ENCODE measurements at regions not wholly inside any gene's neighbourhood (a gene's known extent, or its start where the extent isn't known, plus 50 kb on each side); places are given as distances from the start of the nearest gene placed in this dataset.

- no peak overlapping the region for H3K4me3 ChIP-seq
- H3K27ac ChIP-seq, result no peak overlapping the region
These were observed 614.7 kb upstream of the TMEM132C start for GRCh38 chr12:127652281-127652680.

GRCh38 chr12:127654383-127654985, 612.5 kb upstream of the TMEM132C start:
- Histone ChIP-seq H3K27ac (no peak overlapping the region), H3K4me3 (no peak overlapping the region)

- H3K27ac ChIP-seq, result peak overlapping the region in 3 of 21 experiments; percentile 29 to 75 (median 55)
These were observed 611.3 kb upstream of the TMEM132C start for GRCh38 chr12:127655691-127656090.

DNA sequence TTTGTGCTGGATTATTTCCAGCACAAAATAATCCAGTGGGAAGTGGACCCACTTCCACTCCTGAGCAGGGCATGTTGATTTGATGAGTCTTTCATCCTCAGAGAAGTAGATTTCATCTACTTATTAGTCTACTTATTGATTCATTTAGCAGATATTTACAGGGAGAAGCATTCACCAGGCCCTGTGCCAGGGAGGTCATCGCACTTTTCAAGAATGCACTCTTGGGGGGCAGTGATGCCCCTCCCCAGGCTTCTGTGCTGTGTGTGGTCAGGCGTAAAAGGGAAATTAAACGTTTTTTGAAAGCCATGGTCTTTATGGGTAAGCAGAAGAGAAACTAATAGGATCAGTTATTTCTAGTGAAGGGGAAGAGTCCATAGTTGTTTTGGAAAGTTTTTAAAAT, 610.7 kb upstream of the TMEM132C start:
- peak overlapping the region in 4 of 21 experiments; percentile 29 to 75 (median 44) for H3K27ac ChIP-seq
- H3K4me3 ChIP-seq, result no peak overlapping the region

More at GRCh38 chr12:127655691-127656090, 611.3 kb upstream of the TMEM132C start:
- no peak overlapping the region for H3K4me3 ChIP-seq

DNA sequence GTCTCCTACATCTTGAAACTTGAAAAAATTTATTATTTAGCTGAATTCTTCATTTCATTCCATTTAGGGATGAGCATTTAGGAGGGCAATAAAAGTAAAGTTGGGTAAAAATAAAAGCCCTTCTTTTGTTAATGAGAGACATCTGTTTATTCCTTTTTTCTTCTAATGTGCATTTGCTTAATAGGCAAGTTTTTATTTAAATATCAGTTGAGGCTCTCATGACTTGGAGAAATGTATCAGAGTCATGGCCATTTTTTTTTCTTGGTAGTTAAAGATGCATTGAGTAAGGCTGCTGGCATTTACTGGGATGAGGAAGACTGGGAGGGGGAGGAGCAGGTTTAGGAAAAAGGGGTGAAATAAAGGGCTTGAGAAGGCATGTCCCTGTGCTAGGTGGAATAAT, 609.9 kb upstream of the TMEM132C start:
- peak overlapping the region in 6 of 21 experiments; percentile 13 to 75 (median 44) for H3K27ac ChIP-seq

GRCh38 chr12:127660961-127661360, 606.0 kb upstream of the TMEM132C start:
- Histone ChIP-seq H3K4me3 (no peak overlapping the region), H3K27ac (no peak overlapping the region)

More for the DNA sequence above, 609.9 kb upstream of the TMEM132C start:
- no peak overlapping the region for H3K4me3 ChIP-seq

DNA sequence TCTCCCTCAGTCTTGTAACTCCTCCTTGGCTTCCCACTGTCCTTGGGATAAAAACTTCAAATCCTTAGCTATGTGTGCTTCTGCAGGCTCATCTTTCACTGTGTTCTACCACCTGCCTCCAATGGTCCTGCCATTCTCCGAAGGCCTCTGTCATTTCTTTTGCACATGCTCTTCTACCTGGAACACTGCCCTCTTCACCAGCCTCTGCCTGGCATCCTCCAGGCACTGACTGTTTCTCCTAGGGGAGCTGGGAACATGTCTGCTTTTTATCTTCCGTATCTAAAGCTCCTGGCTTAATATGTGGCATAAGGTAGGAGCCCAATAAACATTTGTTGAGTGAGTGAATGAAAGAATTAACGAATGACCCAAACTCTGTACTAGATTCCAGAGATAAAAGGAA, 603.3 kb upstream of the TMEM132C start:
- no peak overlapping the region for H3K27ac ChIP-seq
- H3K4me3 ChIP-seq, result no peak overlapping the region

DNA sequence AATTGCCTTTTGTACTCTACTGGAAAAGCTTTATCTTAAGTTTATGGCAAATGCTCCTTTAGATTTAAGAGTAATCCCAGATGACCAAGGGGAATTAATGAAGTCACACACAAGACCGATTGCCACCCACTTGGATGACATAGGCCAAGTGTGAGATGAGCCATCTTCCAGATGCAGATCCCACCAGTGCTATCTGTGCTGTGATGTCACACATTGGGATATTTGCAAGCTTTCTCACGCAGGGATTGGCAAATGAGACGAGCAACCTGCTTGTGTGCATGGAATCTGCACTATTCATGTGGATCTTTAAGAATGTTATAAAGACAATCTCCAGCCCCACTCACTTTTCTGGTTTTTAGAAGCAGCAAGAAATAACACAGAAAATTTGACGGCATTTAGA, 602.1 kb upstream of the TMEM132C start:
- Histone ChIP-seq H3K27ac (peak overlapping the region in 1 of 21 experiments; percentile 33), H3K4me3 (no peak overlapping the region)

- H3K4me3 ChIP-seq, result no peak overlapping the region
These were observed 599.8 kb upstream of the TMEM132C start for GRCh38 chr12:127667131-127667685.

GRCh38 chr12:127670294-127670693, 596.7 kb upstream of the TMEM132C start:
- Histone ChIP-seq H3K4me3 (no peak overlapping the region), H3K27ac (no peak overlapping the region)

More at GRCh38 chr12:127667131-127667685, 599.8 kb upstream of the TMEM132C start:
- no peak overlapping the region for H3K27ac ChIP-seq

DNA sequence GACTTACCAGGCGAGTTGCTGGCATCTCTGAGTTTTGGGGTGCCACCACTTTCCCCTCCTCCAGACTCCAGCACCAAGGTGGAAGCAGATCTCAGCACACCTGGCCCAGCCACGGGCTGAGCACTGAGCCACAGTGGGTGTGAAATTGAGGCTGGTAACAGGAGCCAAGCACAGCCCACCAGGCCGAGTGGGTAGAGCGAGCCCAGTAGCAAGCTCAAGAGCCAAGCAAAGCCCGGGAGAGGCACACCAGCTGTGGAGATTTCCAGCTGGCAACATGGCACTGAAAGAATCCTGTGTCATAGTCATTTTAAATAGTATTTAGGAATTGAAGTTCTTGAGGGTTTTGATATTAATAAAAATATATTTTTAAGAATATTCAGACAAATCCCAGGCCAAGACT, 596.2 kb upstream of the TMEM132C start:
- Histone ChIP-seq H3K27ac (no peak overlapping the region), H3K4me3 (no peak overlapping the region)

DNA sequence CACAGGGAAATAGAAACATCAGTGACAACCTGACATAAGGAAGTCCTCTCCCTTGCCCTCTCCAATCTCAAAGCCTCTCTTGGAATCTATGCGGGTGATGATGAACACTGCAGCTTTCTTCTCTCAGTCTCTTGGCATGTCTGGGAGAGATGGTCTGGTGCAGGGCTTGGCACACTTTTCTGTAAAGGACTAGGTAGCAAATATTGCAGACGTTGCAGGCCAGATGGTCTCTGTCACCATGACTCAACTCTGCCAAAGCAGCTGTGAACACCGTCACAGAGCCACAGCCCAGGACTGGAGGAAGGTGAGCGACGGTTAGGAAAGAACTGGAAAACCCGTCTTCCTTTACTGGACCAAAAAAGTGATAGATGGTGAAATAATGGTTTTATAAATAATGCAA, 591.0 kb upstream of the TMEM132C start:
- Histone ChIP-seq H3K27ac (no peak overlapping the region), H3K4me3 (no peak overlapping the region)

DNA sequence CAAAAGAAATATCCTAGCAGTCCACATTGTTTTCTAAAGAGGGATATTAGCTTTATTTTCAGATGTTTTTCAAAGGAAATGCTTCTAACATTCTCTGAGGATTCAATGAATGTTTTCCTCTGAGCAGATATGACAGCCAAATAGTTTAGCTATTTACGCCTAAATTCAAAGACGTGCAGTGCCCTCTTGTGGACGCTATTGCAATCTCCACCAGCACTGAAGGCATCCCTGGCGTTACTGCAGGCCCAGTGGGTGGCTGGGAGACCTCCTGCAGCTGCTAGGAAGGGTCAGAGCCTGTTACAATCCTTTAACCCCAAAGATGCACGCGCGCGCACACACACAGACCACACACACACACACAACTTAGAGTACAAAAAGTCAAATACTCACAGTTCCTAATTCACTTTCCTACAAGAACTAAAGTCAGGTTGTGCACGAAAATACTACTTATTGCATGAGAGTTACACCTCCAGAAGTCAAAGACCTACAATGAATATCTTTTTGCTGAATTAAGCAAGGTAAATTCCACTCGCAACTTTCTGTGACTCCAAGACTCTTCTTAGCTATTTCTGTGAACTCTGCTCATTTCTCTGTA, 589.3 kb upstream of the TMEM132C start:
- Histone ChIP-seq H3K4me3 (no peak overlapping the region), H3K27ac (peak overlapping the region in 4 of 21 experiments; percentile 24 to 57 (median 34))

- no peak overlapping the region for H3K4me3 ChIP-seq
- H3K27ac ChIP-seq, result no peak overlapping the region
These were observed 588.0 kb upstream of the TMEM132C start for GRCh38 chr12:127678945-127679344.

DNA sequence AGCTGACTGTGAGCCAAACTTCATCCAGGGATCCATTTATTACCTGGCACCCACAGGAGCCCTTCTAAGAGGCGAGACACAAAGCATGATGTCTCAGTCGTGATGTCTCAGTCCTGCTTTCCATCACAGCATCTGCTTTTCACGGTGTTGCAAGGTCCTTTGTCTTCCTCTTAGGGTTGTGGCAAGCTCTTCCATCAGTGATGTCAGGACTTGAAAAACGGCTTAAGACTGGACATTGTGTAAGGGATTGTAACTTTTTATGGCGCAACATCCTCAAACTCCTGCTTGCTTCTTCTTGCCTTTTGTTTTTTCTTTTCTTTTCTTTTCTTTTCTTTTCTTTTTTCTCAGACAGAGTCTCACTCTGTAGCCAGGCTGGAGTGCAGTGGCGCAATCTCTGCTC, 586.5 kb upstream of the TMEM132C start:
- no peak overlapping the region for H3K27ac ChIP-seq
- no peak overlapping the region for H3K4me3 ChIP-seq

DNA sequence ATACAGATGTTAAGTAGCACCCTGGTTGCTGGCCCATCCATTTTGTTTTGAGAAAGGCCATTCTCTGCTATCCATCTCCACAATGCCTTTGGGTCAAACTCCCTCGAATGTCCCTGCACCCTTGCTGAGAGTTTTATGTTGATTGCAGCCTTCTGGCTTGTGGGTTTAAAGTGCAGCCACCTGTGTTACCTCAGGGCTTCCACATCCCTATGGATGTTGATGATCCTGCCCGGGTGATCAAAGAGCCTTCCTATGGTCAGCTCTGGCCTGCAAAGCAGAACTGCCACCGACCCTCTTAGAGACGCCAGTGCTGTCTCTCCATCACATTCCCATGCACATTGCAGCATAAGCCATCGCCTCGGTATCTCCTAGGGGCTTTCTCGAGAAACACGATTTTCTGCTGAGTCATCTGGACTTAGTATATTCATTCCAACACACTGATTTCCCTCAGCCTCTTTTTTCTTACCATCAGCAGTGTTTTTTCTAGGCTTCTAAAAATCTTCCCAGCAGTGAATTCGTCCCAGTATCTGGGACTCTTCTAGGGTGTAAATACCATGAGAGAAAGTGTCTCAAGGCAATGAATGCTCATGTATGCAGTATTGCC, 585.7 kb upstream of the TMEM132C start:
- Histone ChIP-seq H3K27ac (no peak overlapping the region), H3K4me3 (no peak overlapping the region)

DNA sequence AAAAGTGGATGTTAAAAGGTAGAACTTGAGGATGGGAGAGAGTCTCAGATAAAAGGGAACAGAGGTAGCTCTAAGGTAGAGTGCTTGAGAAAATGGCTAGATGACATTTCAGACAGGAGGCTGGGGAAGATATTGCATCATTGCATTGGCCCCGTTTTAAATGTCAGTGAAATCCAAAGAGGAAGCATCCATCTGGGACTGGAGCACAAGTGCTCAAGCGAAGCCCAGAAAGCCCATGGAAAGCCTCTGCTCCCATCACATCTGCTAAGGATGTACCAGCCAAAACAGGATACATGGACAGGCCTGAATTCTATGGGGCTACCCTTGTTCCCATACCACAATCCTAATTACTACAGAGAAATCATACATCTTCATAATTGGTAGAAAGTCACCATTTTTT, 581.5 kb upstream of the TMEM132C start:
- no peak overlapping the region for H3K4me3 ChIP-seq
- no peak overlapping the region for H3K27ac ChIP-seq

- Histone ChIP-seq H3K27ac (no peak overlapping the region), H3K4me3 (no peak overlapping the region)
These were observed 581.0 kb upstream of the TMEM132C start for GRCh38 chr12:127685931-127686330.

GRCh38 chr12:127687181-127687580, 579.8 kb upstream of the TMEM132C start:
- no peak overlapping the region for H3K27ac ChIP-seq
- H3K4me3 ChIP-seq, result no peak overlapping the region

DNA sequence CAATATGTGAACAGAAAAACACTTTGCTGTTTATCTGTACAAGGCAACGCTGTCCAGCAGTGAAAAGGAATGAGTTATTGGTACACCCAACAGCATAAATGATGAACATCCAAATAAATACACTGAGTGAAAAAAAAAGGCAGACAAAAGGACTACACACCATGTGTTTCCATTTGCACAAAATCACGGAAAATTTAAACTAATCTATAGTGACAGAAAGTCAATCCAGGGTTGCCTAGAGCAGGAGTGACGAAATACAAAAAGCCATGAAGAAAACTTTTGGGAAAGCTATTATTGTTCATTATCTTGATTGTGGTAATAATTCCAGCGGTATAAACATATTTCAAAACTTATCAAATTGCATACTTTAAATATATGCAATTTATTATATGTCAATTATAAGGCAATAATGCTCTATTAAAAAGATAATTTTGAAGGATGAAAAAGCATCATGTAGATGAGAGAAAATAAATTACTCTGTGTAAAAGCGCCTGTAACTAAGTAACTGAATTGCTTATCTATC, 578.0 kb upstream of the TMEM132C start:
- H3K4me3 ChIP-seq, result no peak overlapping the region
- H3K27ac ChIP-seq, result no peak overlapping the region

DNA sequence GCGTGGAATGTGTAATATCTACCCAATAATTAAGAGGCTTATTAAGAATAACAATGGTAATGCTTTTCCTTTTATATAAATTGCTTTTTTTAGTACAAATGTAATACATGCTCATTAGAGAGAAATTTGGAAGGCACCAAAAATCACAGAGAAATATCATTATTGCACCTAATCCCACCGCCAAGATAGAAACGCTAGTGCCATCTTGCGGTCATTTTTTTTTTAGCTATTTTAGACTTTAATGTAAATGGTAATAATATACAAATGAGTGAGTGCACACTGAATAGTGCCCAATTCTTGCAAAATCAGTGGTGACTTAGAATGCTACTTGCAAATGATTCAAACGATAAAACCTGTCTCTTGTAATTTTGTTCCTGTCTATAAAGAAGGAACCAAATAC, 576.8 kb upstream of the TMEM132C start:
- no peak overlapping the region for H3K4me3 ChIP-seq

More for the DNA sequence above, 576.8 kb upstream of the TMEM132C start:
- no peak overlapping the region for H3K27ac ChIP-seq

Measured in skin epidermis (tissue), 12 donors.